Loucy (cell line): ENCODE measurements at regions not wholly inside any gene's neighbourhood (a gene's known extent, or its start where the extent isn't known, plus 50 kb on each side); places are given as distances from the start of the nearest gene placed in this dataset.

Source experiments
- EZH2phosphoT487 ChIP-seq: fragments of 200-600 bp; IDR thresholded peaks from 2 replicates; pipeline ENCODE4 v1.6.1; 2018; ENCODE audit warnings: antibody characterized with exemption, mild to moderate bottlenecking, moderate library complexity, borderline replicate concordance
- TF ChIP-seq, protein P1 (sequence below): fragments of 200-600 bp; sonication (generic); conservative IDR thresholded peaks from 2 replicates; pipeline ENCODE4 v1.5.1; 2014; ENCODE audit warnings: mild to moderate bottlenecking, antibody characterized with exemption, low read length

DNA sequence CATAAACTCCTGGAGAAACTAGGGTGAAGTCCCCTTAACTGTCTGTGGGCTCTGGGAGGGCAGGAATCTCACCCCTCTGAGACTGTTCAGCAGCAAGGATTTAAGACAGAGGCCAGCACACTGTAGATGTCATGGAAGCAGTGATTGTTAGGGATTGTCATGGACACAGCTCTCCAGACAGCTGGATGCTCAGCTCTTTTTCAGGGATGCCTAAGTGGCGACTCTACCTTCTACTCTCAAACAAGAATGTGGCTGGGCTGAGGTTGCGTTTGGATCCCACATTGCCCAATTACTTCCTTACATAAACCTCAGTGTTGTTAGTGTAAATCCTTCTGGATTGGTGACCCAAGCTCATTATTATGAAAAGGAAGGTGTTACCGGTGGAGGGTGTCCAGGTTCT lies 291.9 kb upstream of the VCX3A start:
- TF ChIP-seq, protein P1, sequence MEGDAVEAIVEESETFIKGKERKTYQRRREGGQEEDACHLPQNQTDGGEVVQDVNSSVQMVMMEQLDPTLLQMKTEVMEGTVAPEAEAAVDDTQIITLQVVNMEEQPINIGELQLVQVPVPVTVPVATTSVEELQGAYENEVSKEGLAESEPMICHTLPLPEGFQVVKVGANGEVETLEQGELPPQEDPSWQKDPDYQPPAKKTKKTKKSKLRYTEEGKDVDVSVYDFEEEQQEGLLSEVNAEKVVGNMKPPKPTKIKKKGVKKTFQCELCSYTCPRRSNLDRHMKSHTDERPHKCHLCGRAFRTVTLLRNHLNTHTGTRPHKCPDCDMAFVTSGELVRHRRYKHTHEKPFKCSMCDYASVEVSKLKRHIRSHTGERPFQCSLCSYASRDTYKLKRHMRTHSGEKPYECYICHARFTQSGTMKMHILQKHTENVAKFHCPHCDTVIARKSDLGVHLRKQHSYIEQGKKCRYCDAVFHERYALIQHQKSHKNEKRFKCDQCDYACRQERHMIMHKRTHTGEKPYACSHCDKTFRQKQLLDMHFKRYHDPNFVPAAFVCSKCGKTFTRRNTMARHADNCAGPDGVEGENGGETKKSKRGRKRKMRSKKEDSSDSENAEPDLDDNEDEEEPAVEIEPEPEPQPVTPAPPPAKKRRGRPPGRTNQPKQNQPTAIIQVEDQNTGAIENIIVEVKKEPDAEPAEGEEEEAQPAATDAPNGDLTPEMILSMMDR = no peak
- TF ChIP-seq EZH2phosphoT487 = no peak
